ACHN (cell line): ENCODE measurements at regions not wholly inside any gene's neighbourhood (a gene's known extent, or its start where the extent isn't known, plus 50 kb on each side); places are given as distances from the start of the nearest gene placed in this dataset.

ENCODE experiments used
- DNase-seq: peaks from one replicate; pipeline ENCODE4 v3.0.0-alpha.2; 2015
- in situ Hi-C: cut with HindIII; loops from 2 replicates; pipeline ENCODE4 v1.10.0; 2017; ENCODE audit warnings: low sequenced_read_pairs, low pct_ligation_motif_present, low pct_unique_long_range_greater_than_20kb

- DNase-seq, result peak; percentile 98
- in situ Hi-C loops, result no loop called here
Observed at GRCh38 chr4:122045533-122045932, 93.7 kb upstream of the TRPC3 start.

- in situ Hi-C loops, result no loop called here
- no peak for DNase-seq
Observed at GRCh38 chr4:122044501-122044900, 92.6 kb upstream of the TRPC3 start.

- in situ Hi-C loops, result no loop called here
- DNase-seq, result no peak
Observed at GRCh38 chr4:122041312-122041711, 89.5 kb upstream of the TRPC3 start.

GRCh38 chr4:122038896-122039295 lies 87.0 kb upstream of the TRPC3 start:
- in situ Hi-C loops, result no loop called here
- DNase-seq, result no peak

- in situ Hi-C loops, result no loop called here
- no peak for DNase-seq
Observed at GRCh38 chr4:122034619-122035018, 82.8 kb upstream of the TRPC3 start.

- DNase-seq, result no peak
- in situ Hi-C loops, result no loop called here
Observed at GRCh38 chr4:122027203-122027602, 75.3 kb upstream of the TRPC3 start.

GRCh38 chr4:122017296-122017695 lies 65.4 kb upstream of the TRPC3 start:
- in situ Hi-C loops, result no loop called here

GRCh38 chr4:122015203-122015602 lies 63.3 kb upstream of the TRPC3 start:
- in situ Hi-C loops, result no loop called here
- DNase-seq, result no peak

More at GRCh38 chr4:122017296-122017695, 65.4 kb upstream of the TRPC3 start:
- DNase-seq, result no peak

- in situ Hi-C loops, result no loop called here
- no peak for DNase-seq
Observed at GRCh38 chr4:122012735-122013134, 60.9 kb upstream of the TRPC3 start.

GRCh38 chr4:122010610-122011009 lies 58.8 kb upstream of the TRPC3 start:
- DNase-seq, result no peak
- in situ Hi-C loops, result no loop called here

GRCh38 chr4:122009524-122009923 lies 57.7 kb upstream of the TRPC3 start:
- in situ Hi-C loops, result no loop called here
- no peak for DNase-seq

GRCh38 chr4:122007016-122007415 lies 55.2 kb upstream of the TRPC3 start:
- in situ Hi-C loops, result no loop called here
- DNase-seq, result no peak

GRCh38 chr4:122005064-122005755 lies 53.4 kb upstream of the TRPC3 start:
- in situ Hi-C loops, result no loop called here

GRCh38 chr4:122003335-122003734 lies 51.5 kb upstream of the TRPC3 start:
- DNase-seq, result peak; percentile 33
- in situ Hi-C loops, result no loop called here

More at GRCh38 chr4:122005064-122005755, 53.4 kb upstream of the TRPC3 start:
- DNase-seq, result no peak
